AG04449 (cell line): ENCODE measurements at regions not wholly inside any gene's neighbourhood (a gene's known extent, or its start where the extent isn't known, plus 50 kb on each side); places are given as distances from the start of the nearest gene placed in this dataset.

Experiments
- CTCF ChIA-PET: fragments of 350-600 bp; formaldehyde crosslinking; extraction: SDS; loops from one replicate; lab custom pipeline; 2021; ENCODE audit warnings: antibody characterized with exemption; lab: Yijun Ruan, JAX
- POLR2A ChIA-PET: fragments of 400-600, 350-600 bp; formaldehyde crosslinking; extraction: SDS; loops from one replicate; lab custom pipeline; 2020; ENCODE audit warnings: antibody characterized with exemption, inconsistent platforms; lab: Yijun Ruan, JAX
- DNase-seq: peaks from one replicate; pipeline ENCODE4 v3.0.0-alpha.2; 2010; ENCODE audit warnings: low read depth, low spot score
- H3K4me3 ChIP-seq: 2 replicates; pipeline ENCODE4 v1.5.1; 2011; ENCODE audit warnings: low read depth, mild to moderate bottlenecking, control low read depth, low read length
- TF ChIP-seq, protein P1 (sequence below): IDR thresholded peaks from one replicate; pipeline ENCODE4 v1.5.1; 2011; ENCODE audit warnings: mild to moderate bottlenecking, moderate library complexity, low read length, control low read depth, inconsistent platforms; ENCODE audit not compliant: insufficient read depth; ENCODE audit errors: missing control alignments

DNA sequence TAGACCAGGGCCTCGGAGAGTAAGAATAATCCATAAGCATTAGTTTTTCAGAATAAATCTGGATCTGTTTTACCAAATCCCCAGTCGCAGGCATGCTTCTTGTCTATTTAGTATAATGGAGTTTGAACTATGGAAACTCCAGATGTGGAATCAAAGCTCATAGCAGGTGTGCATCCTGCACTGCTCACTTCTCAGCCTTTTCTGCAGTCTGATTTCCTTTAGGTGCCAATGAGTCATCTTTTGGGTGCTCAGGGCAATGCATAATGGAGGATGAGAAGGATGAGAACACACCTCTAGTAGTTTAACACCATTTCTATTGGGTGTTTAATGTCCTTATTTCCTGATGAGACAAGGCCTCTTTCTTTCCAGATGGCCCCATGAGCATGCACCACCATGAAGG is 961.2 kb downstream of the TMEM121 start:
- no peak overlapping the region for H3K4me3 ChIP-seq
- POLR2A ChIA-PET, result no interaction called here
- DNase-seq, result no peak
- CTCF ChIA-PET, result no interaction called here
- TF ChIP-seq, protein P1, sequence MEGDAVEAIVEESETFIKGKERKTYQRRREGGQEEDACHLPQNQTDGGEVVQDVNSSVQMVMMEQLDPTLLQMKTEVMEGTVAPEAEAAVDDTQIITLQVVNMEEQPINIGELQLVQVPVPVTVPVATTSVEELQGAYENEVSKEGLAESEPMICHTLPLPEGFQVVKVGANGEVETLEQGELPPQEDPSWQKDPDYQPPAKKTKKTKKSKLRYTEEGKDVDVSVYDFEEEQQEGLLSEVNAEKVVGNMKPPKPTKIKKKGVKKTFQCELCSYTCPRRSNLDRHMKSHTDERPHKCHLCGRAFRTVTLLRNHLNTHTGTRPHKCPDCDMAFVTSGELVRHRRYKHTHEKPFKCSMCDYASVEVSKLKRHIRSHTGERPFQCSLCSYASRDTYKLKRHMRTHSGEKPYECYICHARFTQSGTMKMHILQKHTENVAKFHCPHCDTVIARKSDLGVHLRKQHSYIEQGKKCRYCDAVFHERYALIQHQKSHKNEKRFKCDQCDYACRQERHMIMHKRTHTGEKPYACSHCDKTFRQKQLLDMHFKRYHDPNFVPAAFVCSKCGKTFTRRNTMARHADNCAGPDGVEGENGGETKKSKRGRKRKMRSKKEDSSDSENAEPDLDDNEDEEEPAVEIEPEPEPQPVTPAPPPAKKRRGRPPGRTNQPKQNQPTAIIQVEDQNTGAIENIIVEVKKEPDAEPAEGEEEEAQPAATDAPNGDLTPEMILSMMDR, result no peak

DNA sequence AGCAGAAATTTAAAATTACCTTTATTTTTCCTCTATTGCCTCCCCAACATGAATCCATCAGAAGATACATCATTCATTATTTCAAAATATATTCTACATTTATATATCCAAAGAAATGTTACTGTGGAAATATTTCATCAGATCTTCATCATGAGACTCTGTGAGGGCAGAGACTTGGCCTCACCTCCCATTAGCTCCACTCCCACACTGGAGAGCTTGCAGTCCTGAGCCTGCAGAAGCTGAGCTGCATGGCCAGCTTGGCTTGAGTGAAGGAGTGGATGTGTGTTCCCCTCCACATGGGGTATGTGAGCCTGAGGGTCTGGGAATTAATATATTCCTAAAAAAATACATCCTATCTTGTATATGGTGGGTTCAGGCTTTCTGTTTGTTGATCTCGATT is 961.9 kb downstream of the TMEM121 start:
- no peak for DNase-seq
- ChIA-PET CTCF (no interaction called here), POLR2A (no interaction called here)
- TF ChIP-seq, protein P1, result no peak
- no peak overlapping the region for H3K4me3 ChIP-seq

DNA sequence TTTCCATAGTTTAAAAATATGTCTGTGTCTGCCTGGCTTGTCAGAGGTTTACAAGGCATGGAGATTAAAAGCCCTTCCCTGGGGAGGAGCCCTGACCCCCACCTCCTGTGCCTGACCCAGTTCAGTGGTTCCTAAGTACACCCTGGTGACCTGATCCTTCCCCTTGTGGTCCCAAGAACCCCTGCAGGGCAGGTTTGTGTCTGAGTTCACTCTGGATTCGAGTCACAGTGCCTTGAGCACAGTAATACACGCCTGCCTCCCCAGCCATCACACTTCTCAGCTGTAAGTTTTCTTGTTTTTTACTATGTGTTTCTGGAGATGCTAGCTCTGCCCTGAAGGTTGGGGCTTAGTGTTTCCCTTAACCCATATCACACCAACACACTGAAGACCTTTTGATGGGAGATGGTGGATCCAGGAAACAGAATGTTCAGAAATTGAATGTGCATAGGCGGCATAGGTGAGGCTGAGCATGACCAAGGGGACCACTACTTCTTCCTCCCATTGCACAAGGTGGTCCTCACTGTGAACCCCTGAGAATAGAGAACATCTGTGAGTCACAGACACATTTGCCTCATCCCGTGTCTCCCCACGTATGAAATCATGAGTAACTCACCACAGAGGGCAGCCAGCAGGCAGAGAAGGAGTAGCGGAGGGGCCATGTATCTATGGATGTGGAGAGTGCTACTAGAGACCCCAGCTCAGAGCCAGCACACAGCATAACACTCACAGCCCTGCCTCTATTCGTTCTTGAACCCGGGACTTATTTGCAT is 962.9 kb downstream of the TMEM121 start:
- ChIA-PET CTCF (no interaction called here), POLR2A (no interaction called here)
- DNase-seq, result no peak
- TF ChIP-seq, protein P1, result no peak
- no peak overlapping the region for H3K4me3 ChIP-seq

DNA sequence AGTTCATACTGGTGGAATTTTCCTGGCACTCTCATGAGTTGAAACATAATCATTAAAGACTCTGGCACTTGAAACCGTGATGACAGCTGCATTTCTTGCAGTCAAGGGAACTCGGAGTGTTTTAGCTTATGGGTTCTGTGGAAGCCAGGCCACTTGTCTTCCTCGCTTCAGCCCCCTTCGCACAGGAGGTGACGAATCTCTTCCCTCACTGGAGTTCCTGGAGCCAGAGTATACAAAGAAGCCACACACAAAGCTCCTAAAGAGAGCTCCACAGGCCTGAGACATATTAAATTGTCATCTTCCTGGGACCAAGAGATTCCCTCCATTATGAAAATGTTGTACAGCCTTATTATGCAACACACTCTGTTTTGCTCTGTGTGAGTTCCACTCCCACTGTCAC is 964.1 kb downstream of the TMEM121 start:
- POLR2A ChIA-PET, result no interaction called here
- no peak for DNase-seq
- CTCF ChIA-PET, result no interaction called here
- no peak overlapping the region for H3K4me3 ChIP-seq
- TF ChIP-seq, protein P1, result no peak

DNA sequence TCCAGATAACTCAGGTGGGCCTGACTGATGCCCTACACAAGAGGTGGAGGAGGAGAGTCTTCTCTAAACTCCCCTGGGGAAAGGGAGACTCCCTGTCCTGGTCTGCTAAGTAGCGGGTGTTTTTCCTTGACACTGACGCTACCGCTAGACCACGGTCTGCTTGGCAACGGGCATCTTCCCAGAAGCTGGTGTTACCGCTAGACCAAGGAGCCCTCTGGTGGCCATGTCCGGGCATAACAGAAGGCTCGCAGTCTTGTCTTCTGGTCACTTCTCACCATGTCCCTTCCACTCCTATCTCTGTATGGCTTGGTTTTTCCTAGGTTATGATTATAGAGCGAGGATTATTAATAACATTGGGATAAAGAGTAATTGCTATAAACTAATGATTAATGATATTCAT is 965.5 kb downstream of the TMEM121 start:
- H3K4me3 ChIP-seq, result no peak overlapping the region
- POLR2A ChIA-PET, result no interaction called here
- no peak for DNase-seq
- CTCF ChIA-PET, result no interaction called here
- TF ChIP-seq, protein P1, result no peak

DNA sequence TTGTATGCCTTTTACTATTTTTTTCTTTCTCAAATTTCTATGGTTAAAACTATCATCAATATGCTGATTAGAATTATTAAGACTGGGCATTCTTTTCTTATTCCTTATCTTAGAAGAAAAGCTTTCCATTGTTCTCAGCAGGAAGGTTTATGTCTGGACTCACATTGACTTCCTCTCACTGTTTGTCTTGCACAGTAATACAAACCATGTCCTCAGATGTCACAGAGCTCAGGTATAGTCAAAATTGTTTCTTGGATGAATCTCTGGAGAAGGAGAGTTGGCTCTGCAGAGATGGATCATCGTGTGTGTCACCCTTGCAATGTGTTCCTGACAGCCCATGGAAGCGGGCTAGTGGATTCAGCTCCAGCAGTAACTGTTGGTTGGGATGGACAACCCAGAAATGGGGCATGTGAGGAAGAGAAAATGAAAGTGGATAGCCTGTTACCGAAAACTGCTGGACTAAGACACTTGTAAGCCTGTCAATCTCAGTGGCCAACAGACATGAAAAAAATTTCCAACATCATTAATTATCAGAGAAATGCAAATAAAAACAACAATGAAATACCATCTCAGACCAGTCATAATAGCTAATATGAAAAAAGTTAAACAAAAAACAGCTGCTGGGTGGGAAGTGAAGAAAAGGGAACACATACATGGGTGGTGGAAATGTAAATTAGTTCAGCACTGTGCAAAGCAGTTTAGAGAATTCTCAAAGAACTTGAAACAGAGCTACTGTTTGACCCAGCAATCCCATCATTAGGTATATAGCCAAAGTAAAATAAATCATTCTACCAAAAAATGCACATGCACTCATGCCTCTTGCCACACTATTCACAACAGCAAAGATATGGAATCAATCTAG is 967.8 kb downstream of the TMEM121 start:
- POLR2A ChIA-PET, result no interaction called here
- CTCF ChIA-PET, result no interaction called here
- TF ChIP-seq, protein P1, result no peak
- no peak for DNase-seq
- no peak overlapping the region for H3K4me3 ChIP-seq
